Skeletal muscle cell (primary cell): ENCODE measurements at regions not wholly inside any gene's neighbourhood (a gene's known extent, or its start where the extent isn't known, plus 50 kb on each side); places are given as distances from the start of the nearest gene placed in this dataset.

Source experiments
- DNase-seq: peaks from one replicate; pipeline ENCODE4 v3.0.0-alpha.2; 2010; ENCODE audit warnings: low read depth
- H3K4me3 ChIP-seq: 2 replicates; pipeline ENCODE4 v1.5.1; 2011; ENCODE audit warnings: low read depth, mild to moderate bottlenecking, control low read depth, low read length, moderate library complexity

DNA sequence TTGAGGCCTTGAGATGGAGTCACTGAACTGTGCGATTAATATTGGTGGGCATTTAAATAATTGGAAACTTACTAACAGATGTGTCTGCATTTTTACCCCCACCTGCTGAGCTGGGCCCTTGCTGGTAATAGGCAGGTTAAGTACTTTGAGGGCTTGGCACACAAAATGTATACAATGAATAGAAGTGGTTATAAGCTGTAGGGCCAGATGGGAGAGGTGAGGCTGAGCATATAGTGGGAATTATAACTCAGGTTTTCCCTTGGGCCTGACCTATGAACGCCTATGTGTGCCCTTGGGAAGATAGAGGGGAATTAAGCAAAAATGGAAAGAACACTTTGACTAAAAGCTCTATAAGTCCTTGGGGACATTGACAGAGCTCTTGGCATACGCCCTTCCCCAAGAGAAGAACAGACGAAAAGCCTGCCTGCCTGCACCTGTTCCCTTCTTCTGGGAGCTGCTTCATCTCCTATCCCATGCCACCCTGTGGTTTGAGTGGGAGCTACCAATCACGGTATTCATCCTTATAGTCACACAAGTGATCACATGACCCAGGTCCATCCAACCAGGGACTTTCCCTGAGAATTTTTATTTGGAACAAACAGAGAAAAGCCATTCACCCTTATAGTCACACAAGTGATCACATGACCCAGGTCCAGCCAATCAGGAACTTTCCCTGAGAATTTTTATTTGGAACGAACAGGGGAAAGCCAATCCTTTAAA is 260.7 kb upstream of the CSF3R start:
- no peak for DNase-seq
- H3K4me3 ChIP-seq: no peak overlapping the region

DNA sequence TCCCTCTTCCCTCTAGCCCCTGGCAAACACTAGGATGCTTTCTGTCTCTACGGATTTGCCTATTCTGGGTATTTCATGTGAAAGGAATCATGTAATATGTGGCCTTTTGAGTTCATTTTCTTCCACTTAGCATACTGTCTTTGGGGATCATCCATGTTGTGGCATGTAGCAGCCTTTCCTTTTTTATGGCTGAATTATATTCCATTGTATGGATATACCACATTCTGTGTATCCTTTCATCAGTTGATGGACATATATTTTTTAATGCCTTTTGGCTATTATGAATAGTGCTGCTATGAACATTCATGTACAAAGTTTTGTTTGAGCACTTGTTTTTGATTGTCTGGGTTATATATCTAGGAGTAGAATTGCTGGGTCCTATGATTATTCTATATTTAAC is 258.4 kb upstream of the CSF3R start:
- no peak for DNase-seq
- no peak overlapping the region for H3K4me3 ChIP-seq

DNA sequence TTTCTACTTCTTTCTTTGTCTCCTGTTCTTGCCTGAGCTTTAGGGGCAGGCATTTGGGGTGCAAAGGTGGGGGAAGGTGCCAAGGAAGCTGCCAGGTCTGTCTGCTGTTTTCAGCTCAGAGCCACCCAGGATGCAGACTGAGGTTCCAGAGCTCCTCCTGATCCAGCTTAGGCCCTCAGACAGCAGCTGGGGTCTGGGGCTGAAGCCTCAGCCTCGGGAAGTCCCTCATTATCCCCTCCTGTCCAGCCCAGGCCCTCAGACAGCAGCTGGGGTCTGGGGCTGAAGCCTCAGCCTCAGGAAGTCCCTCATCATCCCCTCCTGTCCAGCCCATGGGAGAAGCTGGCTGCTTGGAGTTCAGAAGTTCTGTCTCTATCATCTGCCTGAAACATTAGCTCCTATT is 257.7 kb upstream of the CSF3R start:
- DNase-seq: no peak
- no peak overlapping the region for H3K4me3 ChIP-seq

DNA sequence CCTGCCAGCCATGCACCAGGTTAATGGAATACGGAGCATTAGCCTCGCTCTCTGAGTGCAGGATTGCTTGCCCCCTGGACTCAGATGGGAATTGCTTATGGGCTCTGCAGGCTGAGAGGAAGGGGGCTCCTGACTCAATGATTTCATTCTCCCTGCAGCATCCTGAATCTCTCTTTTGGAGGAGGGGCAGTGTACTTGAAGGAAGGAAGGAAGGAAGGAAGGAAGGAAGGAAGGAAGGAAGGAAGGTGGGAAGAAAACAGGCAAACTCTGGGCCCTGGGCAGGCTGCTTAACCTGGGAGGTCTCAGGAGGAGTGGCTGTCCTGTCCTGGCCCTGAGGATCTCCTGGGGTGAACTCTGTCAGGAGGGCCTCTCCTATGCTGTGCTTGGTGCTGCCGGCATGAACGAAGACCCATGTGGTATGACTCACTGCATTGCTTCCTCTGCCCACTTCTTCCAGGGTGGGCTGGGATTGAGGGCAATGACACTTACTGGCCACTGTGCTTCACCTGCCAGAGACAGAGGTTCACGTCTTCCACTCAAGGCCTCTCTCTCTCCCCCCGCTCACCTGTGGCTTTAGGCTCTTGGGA is 257.1 kb upstream of the CSF3R start:
- no peak for DNase-seq
- no peak overlapping the region for H3K4me3 ChIP-seq

DNA sequence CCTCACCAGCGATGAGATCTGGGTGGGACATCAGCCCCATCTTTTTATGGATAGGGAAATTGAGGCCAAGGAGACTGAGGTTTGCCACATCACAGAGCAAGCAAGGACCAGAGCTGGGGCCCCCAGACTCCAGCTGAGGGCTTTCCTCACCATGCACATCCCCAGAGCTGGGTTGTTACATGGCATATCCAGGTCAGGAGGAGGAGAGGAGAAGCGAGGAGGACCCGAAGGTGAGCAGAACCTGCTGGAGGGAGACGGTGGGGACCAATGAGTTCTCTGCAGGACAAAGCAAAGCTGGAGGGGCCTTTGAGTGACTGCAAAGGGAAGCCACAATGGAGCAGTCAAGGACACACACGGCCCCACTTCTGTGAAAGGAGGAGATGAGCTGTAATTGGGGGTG is 255.5 kb upstream of the CSF3R start:
- H3K4me3 ChIP-seq: no peak overlapping the region
- DNase-seq: no peak

DNA sequence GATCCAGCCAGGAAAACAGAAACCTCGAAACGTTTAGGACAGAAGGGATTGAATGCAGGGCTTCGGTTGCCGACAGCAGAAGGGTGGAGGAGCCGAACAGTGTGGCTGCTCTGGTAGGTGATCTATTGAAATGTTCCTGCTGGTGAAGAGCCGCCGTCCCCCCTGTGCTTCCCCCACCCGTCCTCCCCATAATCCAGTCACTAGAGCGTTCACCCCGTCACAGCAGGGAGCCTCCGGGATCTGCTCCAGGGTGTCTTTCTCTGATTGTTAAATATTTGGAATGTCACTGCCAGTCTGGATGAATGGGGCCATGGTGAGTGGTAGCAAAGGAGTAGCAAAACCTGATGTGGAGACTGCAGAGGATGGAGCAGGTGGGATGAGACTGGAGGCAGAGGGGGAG is 255.1 kb upstream of the CSF3R start:
- no peak for DNase-seq
- H3K4me3 ChIP-seq: no peak overlapping the region

DNA sequence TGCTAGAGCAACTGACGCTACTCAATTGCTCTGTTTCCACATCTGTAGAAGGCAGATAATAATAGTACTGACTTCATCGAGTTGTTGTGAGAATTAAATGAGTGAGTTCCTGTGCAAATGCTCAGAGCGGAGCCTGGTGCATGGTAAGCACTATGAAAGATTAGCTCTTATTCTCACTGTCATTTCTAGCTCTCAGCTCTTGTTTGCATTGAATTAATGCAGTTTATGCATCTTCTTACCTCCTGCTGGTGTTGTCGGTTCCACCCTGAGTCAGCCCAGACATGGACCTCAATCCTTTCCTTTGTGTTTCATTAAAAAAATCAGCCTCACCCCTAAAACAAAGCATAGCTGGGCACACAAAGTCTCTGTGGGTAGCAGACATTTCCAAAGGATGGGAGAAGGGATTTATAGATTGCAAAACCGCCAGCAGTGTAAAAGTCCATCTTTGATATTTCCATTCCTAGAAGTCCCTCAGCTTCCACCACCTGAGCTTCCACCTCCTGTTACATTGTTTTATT is 254.4 kb upstream of the CSF3R start:
- no peak for DNase-seq
- H3K4me3 ChIP-seq: no peak overlapping the region

DNA sequence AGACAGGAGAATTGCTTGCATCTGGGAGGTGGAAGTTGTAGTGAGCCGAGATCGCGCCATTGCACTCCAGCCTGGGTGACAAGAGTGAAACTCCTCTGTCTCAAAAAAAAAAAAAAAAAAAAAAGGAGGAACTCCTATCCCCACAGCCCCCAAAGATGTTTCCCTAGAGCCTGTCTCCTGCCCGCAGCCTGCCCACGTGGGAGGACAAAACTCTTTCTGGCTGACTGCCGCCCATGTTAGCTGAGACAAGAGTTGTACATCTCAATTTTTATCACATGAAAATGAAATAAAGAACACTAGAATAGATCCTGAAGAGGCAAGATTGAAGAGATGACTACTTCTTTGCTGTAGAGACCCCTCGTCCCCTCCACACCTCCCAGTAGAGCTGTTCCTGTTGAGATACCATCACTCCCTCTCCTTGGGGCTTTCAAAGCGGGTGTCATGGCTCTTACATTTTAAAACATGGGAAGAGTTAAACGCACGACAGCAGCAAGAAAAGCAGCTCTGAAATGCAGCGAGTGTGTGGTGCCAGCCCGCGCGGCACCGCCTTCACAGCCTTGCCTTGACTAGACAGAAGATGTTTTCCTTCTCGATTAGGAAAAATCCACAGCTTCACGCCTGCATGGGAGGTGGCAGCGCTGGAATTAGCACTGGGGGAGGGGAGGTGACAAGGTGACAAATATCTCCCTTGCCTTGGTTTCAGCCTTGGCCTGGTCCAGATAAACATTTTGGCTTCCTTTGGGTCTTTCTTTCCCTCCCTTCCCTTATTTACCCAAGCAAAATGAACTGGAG is 253.4 kb upstream of the CSF3R start:
- H3K4me3 ChIP-seq: no peak overlapping the region
- DNase-seq: no peak

DNA sequence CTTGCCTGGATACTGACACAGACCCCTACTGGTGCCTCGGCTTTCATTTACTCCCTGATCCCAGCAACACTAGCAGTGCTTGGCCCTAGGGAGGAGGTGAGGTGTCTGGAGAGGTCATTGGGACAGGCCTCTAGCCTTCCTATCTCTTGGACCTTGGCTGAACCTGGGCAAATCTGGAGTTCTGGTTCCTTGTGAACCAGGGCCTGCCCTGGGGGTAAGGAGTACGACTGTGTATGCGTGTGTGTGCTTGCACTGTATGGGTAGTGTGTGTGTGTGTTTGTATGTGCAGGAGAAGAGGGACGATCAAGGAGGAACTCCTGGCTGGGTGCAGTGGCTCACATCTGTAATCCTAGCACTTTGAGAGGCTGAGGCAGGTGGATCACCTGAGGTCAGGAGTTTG is 252.7 kb upstream of the CSF3R start:
- no peak overlapping the region for H3K4me3 ChIP-seq
- DNase-seq: no peak

DNA sequence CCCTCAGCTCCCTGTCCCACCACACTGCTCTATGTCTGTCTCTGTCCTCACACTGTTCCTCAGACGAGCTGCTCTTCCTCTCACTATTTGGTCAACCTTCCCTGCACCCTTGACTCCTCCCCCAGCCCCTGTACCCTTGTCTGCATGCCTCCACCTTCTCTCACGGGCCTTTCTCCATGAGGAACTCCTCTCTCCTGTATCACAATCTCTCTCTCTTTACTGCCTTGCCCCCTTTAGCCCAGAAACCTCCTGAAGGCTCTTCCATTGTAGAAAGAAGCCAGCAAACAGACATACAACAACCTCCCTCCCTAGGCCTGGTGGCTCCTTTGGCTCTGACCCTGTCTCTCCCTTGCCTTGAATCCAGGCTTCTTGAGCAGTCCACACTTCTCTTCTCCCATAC is 251.6 kb upstream of the CSF3R start:
- H3K4me3 ChIP-seq: no peak overlapping the region
- DNase-seq: no peak

DNA sequence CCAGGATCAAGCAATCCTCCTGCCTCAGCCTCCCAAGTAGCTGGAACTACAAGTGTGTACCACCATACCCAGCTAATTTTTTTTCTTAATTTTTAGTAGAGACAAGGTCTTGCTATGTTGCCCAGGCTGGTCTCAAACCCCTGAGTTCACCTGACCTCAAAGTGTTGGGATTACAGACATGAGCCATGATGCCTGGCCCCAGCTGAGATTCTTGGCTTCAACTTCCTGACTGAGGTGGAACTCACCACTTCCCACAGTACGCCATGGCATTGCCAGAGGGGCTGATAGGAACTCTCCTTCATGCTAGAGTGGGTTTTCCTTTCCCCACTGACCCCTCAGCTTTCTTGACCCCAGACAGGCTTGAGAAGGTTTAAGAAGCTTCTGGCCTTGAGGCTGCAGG is 251.0 kb upstream of the CSF3R start:
- no peak overlapping the region for H3K4me3 ChIP-seq
- DNase-seq: no peak

DNA sequence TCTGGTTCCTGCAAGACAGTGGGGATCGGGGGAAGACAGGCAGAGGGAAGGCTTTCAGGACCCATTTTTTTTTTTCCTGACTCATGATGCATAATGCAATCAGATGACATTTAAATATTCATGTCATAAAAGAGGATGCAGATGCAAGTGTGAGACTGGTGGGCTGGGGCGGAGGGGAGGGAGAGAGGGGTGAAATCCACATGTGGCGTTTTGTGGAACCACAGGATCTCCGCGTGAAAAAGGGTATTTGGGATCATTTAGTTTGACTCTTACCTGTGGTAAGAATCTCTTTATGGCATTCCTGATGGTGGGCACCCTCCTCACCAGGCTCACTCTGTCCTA is 249.3 kb upstream of the CSF3R start:
- H3K4me3 ChIP-seq: no peak overlapping the region
- no peak for DNase-seq

DNA sequence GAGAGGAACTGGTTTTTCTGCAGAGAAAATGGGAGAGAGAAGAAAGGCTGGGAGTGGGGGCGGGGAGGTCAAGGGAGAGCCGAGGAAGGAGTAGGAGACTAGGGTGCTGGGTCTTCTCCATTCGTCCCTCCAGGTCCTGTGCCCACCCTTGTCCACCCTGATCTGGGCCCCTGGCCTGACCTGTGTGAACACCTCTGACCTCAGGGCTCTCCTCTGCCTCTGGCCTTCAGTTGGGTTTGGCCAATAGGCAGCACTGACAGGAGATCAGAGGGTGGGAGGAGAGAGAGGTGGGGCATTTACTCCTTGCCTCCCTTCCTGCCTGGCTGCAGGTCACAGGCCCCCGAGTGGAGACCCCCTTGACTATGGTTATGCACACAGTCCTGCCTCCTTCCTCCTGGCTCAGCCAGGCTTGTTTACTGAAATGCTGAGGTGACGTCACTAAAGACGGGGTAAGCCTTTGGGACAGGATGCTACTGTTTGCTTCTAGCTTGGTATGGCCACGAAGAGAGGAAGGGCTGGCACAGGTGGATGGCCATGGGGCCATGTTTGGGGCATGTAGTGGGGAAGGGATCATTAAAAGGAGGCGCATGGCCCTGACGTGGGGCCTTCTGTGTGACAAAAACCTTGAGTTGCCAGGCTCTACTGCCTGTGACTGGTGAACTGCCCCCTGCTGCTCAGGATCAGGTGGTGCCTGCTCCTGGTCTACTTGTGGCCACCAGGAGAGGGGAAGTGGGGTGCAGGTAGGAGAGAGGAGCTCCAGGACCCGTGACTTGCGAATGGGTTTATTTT is 248.7 kb upstream of the CSF3R start:
- no peak for DNase-seq
- H3K4me3 ChIP-seq: no peak overlapping the region

DNA sequence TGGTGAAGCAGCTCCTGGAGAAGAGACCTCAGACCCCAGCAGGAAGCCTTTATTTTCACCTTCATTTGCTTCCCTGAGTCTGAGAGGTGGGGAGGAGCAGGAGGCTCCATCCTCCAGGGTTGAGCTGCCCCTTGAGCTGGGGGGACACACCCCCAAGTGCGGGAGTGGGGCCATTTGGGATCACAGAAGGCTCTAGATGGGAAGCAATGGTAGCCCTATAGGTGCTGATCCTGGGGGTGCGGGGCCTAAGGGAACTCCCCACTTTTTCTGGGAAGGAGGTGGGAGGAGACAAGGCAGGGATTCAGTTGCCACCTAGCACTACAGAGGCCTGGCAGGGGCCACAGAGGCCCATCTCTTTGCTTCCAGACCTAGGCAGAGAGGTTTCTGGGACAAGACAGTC is 247.9 kb upstream of the CSF3R start:
- H3K4me3 ChIP-seq: no peak overlapping the region
- no peak for DNase-seq

DNA sequence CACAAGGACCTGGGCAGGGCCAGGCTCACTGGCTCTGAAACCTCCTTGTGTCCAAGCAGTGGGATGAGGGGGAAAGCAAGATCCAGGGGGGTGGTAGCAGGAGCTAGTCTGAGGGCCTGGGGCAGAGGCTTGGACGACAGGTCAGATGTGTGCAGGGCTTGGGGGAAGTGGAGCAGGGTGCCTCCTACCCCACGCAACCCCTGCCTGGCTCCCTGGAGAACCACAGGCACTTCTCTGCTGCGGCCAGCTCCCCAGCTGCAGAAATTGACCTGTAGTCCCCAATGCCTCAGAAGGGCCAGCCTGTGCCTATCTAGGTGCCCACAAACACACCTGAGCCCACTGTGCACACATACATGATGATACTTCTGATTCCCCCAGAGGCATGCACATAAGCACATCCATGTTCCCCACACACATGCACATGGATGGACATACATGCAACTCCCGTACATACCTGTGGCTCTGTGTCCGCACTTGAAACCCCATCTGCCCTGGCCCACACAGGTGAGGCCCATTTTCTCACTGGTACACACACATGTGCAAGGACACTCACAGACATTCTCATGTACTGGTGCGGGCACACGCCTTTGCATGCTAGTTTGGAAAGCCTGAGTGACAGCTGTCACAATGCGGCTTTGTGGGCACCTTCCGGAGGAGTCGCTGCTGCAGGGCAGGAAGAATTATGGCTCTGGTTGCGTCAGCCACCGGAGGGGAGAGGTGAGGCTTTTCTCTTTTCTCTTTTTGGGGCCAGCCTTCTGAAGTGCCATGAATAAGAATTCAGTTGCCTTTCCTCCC is 247.2 kb upstream of the CSF3R start:
- DNase-seq: no peak

DNA sequence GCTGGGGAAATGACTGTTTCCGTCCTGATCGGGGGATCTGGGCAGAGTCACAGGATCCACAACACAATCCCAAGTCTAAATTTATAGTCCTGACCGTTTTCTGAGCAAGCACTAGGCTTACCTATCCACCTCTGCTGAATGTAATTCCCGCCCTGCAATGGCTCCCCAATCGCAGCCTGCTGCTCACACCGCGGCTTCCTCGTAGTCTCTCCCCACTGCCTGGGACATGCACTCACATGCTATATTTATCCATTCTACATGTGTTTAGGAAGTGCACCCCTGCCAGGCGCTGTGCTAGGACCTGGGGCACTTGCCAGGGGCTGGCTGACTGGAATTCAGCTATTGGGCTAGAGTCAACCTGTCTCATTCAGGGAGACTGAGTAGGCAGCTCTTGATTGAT is 246.6 kb upstream of the CSF3R start:
- no peak for DNase-seq
- no peak overlapping the region for H3K4me3 ChIP-seq

More for the DNA sequence above, 247.2 kb upstream of the CSF3R start:
- no peak overlapping the region for H3K4me3 ChIP-seq

DNA sequence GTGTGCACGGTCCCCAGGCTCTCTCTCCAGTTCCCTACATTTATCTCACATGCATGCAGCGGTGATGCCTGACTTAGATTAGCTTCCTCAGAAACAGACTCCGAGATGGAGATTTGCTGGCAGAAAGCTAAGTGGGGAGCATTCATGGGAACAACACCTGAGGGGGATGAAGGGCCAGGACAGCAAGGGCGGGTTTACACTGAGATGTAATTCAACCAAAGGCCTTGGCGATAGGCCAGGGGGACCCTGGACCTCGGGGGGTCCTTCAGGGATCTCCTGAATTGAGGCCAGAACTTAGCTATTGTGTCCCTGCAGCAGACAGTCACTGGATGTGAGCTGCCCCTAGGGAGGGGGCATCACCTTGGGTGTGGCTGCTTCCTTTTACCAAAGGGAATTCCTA is 246.1 kb upstream of the CSF3R start:
- DNase-seq: no peak
- no peak overlapping the region for H3K4me3 ChIP-seq

DNA sequence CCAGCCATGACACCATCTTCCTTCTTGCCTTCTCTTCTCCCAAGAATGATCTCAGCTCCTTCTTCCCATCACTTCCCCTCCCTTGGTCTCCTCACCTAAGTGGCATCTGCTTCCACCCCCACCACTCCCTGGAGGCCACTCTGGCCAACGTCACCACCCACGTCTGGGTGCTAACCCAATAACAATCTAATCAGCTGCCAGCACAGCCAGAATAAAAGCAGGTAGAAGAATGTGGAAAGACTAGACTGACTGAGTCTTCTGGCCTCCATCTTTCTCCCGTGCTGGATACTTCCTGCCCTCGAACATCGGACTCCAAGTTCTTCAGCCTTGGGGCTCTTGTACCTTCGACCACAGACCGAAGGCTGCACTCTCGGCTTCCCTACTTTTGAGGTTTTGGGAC is 245.3 kb upstream of the CSF3R start:
- no peak for DNase-seq
- no peak overlapping the region for H3K4me3 ChIP-seq

DNA sequence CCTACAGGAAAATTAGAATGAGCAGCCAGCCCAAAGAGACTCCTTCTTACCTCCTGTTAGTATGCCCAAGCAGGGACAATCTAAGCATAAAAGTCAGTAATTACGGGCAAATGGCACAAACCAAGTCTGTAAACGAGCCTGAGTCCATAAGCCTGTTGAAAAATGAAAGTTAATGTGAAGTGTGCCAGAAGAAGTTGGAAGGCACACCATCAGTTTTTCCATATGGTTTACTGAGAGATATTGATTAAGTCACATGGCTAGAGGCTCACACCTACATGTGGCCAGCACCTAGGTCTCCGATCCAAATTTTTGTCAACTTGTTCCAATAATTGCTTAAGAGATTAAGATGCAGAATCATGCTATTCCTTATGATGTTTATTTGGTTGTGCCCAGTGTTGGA is 242.4 kb upstream of the CSF3R start:
- DNase-seq: no peak

More for the DNA sequence above, 242.4 kb upstream of the CSF3R start:
- no peak overlapping the region for H3K4me3 ChIP-seq
